Large intestine (tissue), 3 donors: ENCODE measurements at regions not wholly inside any gene's neighbourhood (a gene's known extent, or its start where the extent isn't known, plus 50 kb on each side); places are given as distances from the start of the nearest gene placed in this dataset.
"Not testable (repeated sequence)": the region's sequence is repeated elsewhere in the genome, so short reads cannot be mapped to it uniquely, and the experiment has no call there.

Source experiments
- DNase-seq, 2 donors: peaks; one replicate each; pipeline versions ENCODE4 v3.0.0 to v3.0.0-alpha.2; 2013
- H3K27ac ChIP-seq: one replicate; pipeline ENCODE4 v1.5.1; 2013; ENCODE audit warnings: low read length
- H3K27me3 ChIP-seq: 2 replicates; pipeline ENCODE4 v1.6.1; 2013; ENCODE audit warnings: low read length; ENCODE audit not compliant: control insufficient read depth, insufficient read depth
- H3K36me3 ChIP-seq: 2 replicates; pipeline ENCODE4 v1.6.1; 2013; ENCODE audit warnings: low read length; ENCODE audit not compliant: control insufficient read depth, insufficient read depth
- H3K4me1 ChIP-seq: one replicate; pipeline ENCODE4 v1.6.1; 2013; ENCODE audit warnings: low read length; ENCODE audit not compliant: control insufficient read depth, insufficient read depth
- H3K4me3 ChIP-seq: one replicate; pipeline ENCODE4 v1.5.1; 2013; ENCODE audit warnings: low read length
- H3K9me3 ChIP-seq: one replicate; pipeline ENCODE4 v1.6.1; 2013; ENCODE audit warnings: mild to moderate bottlenecking, low read depth, low read length, moderate library complexity; ENCODE audit not compliant: control insufficient read depth
- WGBS: methylation state at CpG from one replicate; pipeline ENCODE4 v1.1.5; 2013; ENCODE audit warnings: low lambda C conversion rate; ENCODE audit not compliant: insufficient coverage; 5-methylcytosine and 5-hydroxymethylcytosine counted together

- Histone ChIP-seq H3K4me1 (no peaks in the 10 kb centered on the region), H3K27ac (no peak overlapping the region), H3K36me3 (no peaks in the 10 kb centered on the region), H3K27me3 (no peaks in the 10 kb centered on the region), H3K4me3 (no peak overlapping the region), H3K9me3 (no peaks in the 10 kb centered on the region)
- no peak for DNase-seq
These were observed 473.0 kb downstream of the PLK2 start for GRCh38 chr5:57986761-57987341.

- H3K4me1 ChIP-seq, result no peaks in the 10 kb centered on the region
- no peaks in the 10 kb centered on the region for H3K9me3 ChIP-seq
- no peaks in the 10 kb centered on the region for H3K27me3 ChIP-seq
- no peaks in the 10 kb centered on the region for H3K36me3 ChIP-seq
- H3K4me3 ChIP-seq, result no peak overlapping the region
- DNase-seq, result no peak
- WGBS, result 43% methylated on average over 2 of the region's 2 CpGs
- H3K27ac ChIP-seq, result no peak overlapping the region
These were observed 476.5 kb downstream of the PLK2 start for GRCh38 chr5:57983426-57983825.

GRCh38 chr5:57979671-57980070 lies 480.2 kb downstream of the PLK2 start:
- Histone ChIP-seq H3K36me3 (no peaks in the 10 kb centered on the region), H3K9me3 (peaks cover 3% of the 10 kb centered on the region), H3K27me3 (no peaks in the 10 kb centered on the region), H3K4me1 (no peaks in the 10 kb centered on the region), H3K4me3 (no peak overlapping the region), H3K27ac (no peak overlapping the region)
- DNase-seq, result no peak
- WGBS, result 93% methylated on average over 2 of the region's 3 CpGs

- Histone ChIP-seq H3K4me3 (no peak overlapping the region), H3K36me3 (no peaks in the 10 kb centered on the region), H3K27me3 (no peaks in the 10 kb centered on the region), H3K27ac (no peak overlapping the region), H3K4me1 (no peaks in the 10 kb centered on the region), H3K9me3 (peaks cover 3% of the 10 kb centered on the region)
- no peak for DNase-seq
- WGBS, result no CpG with 5 or more reads among the region's 2 CpGs
These were observed 483.4 kb downstream of the PLK2 start for GRCh38 chr5:57976506-57976905.

GRCh38 chr5:57972099-57972498 lies 487.8 kb downstream of the PLK2 start:
- no CpG with 5 or more reads among the region's 7 CpGs for WGBS
- not testable (repeated sequence) for H3K27me3 ChIP-seq, H3K9me3 ChIP-seq, H3K4me1 ChIP-seq, H3K27ac ChIP-seq, H3K4me3 ChIP-seq, H3K36me3 ChIP-seq, DNase-seq

- H3K27me3 ChIP-seq, result no peaks in the 10 kb centered on the region
- H3K27ac ChIP-seq, result no peak overlapping the region
- H3K36me3 ChIP-seq, result no peaks in the 10 kb centered on the region
- H3K4me1 ChIP-seq, result no peaks in the 10 kb centered on the region
- WGBS, result no CpG with 5 or more reads among the region's 1 CpG
- no peaks in the 10 kb centered on the region for H3K9me3 ChIP-seq
- H3K4me3 ChIP-seq, result no peak overlapping the region
- no peak for DNase-seq
These were observed 478.0 kb upstream of the ACTBL2 start for GRCh38 chr5:57960569-57960968.

GRCh38 chr5:57956636-57957035 lies 474.0 kb upstream of the ACTBL2 start:
- Histone ChIP-seq H3K27ac (no peak overlapping the region), H3K27me3 (no peaks in the 10 kb centered on the region), H3K4me1 (no peaks in the 10 kb centered on the region), H3K9me3 (no peaks in the 10 kb centered on the region), H3K36me3 (no peaks in the 10 kb centered on the region), H3K4me3 (no peak overlapping the region)
- no peak for DNase-seq
- WGBS, result 80% methylated on average over 1 of the region's 3 CpGs

GRCh38 chr5:57955511-57955910 lies 472.9 kb upstream of the ACTBL2 start:
- DNase-seq, result no peak
- Histone ChIP-seq H3K27ac (no peak overlapping the region), H3K36me3 (no peaks in the 10 kb centered on the region), H3K27me3 (no peaks in the 10 kb centered on the region), H3K4me3 (no peak overlapping the region), H3K9me3 (no peaks in the 10 kb centered on the region), H3K4me1 (no peaks in the 10 kb centered on the region)
- no CpG with 5 or more reads among the region's 1 CpG for WGBS

- no peaks in the 10 kb centered on the region for H3K36me3 ChIP-seq
- no CpG with 5 or more reads among the region's 2 CpGs for WGBS
- no peaks in the 10 kb centered on the region for H3K4me1 ChIP-seq
- DNase-seq, result no peak
- H3K4me3 ChIP-seq, result no peak overlapping the region
- H3K27ac ChIP-seq, result no peak overlapping the region
- H3K27me3 ChIP-seq, result no peaks in the 10 kb centered on the region
- H3K9me3 ChIP-seq, result no peaks in the 10 kb centered on the region
These were observed 471.2 kb upstream of the ACTBL2 start for GRCh38 chr5:57953792-57954191.

GRCh38 chr5:57950616-57951228 lies 468.1 kb upstream of the ACTBL2 start:
- Histone ChIP-seq H3K27me3 (no peaks in the 10 kb centered on the region), H3K27ac (no peak overlapping the region), H3K4me1 (no peaks in the 10 kb centered on the region), H3K36me3 (no peaks in the 10 kb centered on the region), H3K4me3 (no peak overlapping the region), H3K9me3 (no peaks in the 10 kb centered on the region)
- DNase-seq, result no peak

- Histone ChIP-seq H3K4me3 (no peak overlapping the region), H3K9me3 (no peaks in the 10 kb centered on the region), H3K27me3 (no peaks in the 10 kb centered on the region), H3K27ac (no peak overlapping the region), H3K36me3 (no peaks in the 10 kb centered on the region), H3K4me1 (no peaks in the 10 kb centered on the region)
- WGBS, result 80% methylated on average over 1 of the region's 1 CpG
- DNase-seq, result no peak
These were observed 465.5 kb upstream of the ACTBL2 start for GRCh38 chr5:57948091-57948490.
